ENCODE measurements at regions not wholly inside any gene's neighbourhood (a gene's known extent, or its start where the extent isn't known, plus 50 kb on each side); places are given as distances from the start of the nearest gene placed in this dataset.
A peak's percentile ranks its signal among the peaks of the same experiment; 100 is the strongest.

DNA sequence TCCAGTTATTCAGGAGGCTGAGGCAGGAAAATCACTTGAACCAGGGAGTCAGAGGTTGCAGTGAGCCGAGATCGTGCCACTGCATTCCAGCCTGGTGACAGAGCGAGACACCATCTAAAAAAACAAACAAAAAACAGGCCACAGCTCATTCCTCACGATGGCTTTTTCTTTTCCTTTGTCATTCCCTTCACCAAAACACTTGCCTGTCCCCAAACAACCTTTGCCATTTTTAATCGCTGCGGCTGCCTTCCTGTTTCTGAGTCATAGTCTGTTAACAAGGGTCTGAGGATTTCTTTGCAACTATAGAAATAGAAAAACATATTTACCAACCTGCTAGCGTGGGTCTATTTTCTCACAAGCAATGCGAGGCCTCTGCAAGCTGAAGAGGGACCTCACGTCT lies 123.0 kb upstream of the FSTL4 start:
- H3K4me3 ChIP-seq (ENCODE audit: low read length in 2 of 2), result no peak overlapping the region
- no peak overlapping the region for H4K91ac ChIP-seq (ENCODE audit: low read depth, low read length, poor library complexity)
- no peak overlapping the region for H3K23ac ChIP-seq (ENCODE audit: low read depth, low read length, poor library complexity)
- H4K8ac ChIP-seq (ENCODE audit: low read depth, low read length), result no peak overlapping the region
- H3K36me3 ChIP-seq (replicated peaks in 1 of 2; ENCODE audit: control insufficient read depth in 2 of 2, insufficient read depth in 2 of 2, low read length in 2 of 2), result no peaks in the 10 kb centered on the region
- no peak overlapping the region for H3K18ac ChIP-seq (ENCODE audit: low read length)
- H3K4me1 ChIP-seq (ENCODE audit: control insufficient read depth in 2 of 2, insufficient read depth in 1 of 2, low read depth in 1 of 2, low read length in 2 of 2), result no peaks in the 10 kb centered on the region
- H3K14ac ChIP-seq (ENCODE audit: low read length), result no peak overlapping the region
- no peak overlapping the region for H2AFZ ChIP-seq (ENCODE audit: low read length)
- no peaks in the 10 kb centered on the region for H3K9me3 ChIP-seq (replicated peaks in 1 of 2; ENCODE audit: control insufficient read depth in 2 of 2, insufficient read depth in 1 of 2, low read depth in 1 of 2, low read length in 2 of 2)
- H3K9ac ChIP-seq (ENCODE audit: low read depth, low read length, poor library complexity), result no peak overlapping the region
- no peak overlapping the region for H2AK5ac ChIP-seq (ENCODE audit: low read depth, low read length)
- no peak overlapping the region for H2BK120ac ChIP-seq (ENCODE audit: low read depth, low read length)
- H3K79me1 ChIP-seq (ENCODE audit: low read depth, low read length), result no peaks in the 10 kb centered on the region
- no peak overlapping the region for H3K4me2 ChIP-seq (ENCODE audit: insufficient read depth, low read length, poor library complexity, severe bottlenecking)
- DNase-seq (ENCODE audit: low spot score), result no peak
- H3K27ac ChIP-seq (replicated peaks; ENCODE audit: low read length), result no peak overlapping the region
- no peak overlapping the region for H2BK5ac ChIP-seq (ENCODE audit: low read length)
- no CpG with 5 or more reads among the region's 9 CpGs for WGBS, 2 donors (ENCODE audit: extremely low coverage in 2 of 2, insufficient read length in 2 of 2, insufficient replicate concordance in 1 of 2)
- no peak overlapping the region for H3K4ac ChIP-seq (ENCODE audit: low read length)
- no peak overlapping the region for H2BK15ac ChIP-seq (ENCODE audit: low read length)
- no peaks in the 10 kb centered on the region for H3K27me3 ChIP-seq (ENCODE audit: control insufficient read depth in 3 of 3, insufficient read depth in 3 of 3, low read depth in 1 of 3, low read length in 3 of 3)
- no peak overlapping the region for H2BK12ac ChIP-seq (ENCODE audit: low read length)

DNA sequence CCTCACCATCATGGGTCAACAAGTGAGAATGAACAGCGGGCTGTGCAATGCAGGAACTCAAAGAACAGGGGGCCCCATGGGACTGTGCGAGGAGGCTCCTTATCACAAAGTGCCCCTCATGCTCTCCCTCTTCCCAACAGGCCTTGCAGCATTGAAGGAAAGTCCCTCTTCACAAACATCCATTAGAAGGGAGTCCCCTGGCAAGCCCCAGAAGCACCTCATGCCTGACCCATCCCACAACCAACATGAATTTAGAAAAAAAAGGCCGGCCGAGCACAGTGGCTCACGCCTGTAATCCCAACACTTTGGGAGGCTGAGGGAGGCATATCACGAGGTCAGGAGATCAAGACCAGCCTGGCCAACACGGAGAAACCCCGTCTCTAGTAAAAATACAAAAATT lies 122.6 kb upstream of the FSTL4 start:
- H3K23ac ChIP-seq (ENCODE audit: low read depth, low read length, poor library complexity), result no peak overlapping the region
- no peak overlapping the region for H3K4me2 ChIP-seq (ENCODE audit: insufficient read depth, low read length, poor library complexity, severe bottlenecking)
- H2AFZ ChIP-seq (ENCODE audit: low read length), result no peak overlapping the region
- H2BK120ac ChIP-seq (ENCODE audit: low read depth, low read length), result no peak overlapping the region
- no peak overlapping the region for H2BK15ac ChIP-seq (ENCODE audit: low read length)
- H3K27me3 ChIP-seq (ENCODE audit: control insufficient read depth in 3 of 3, insufficient read depth in 3 of 3, low read depth in 1 of 3, low read length in 3 of 3), result no peaks in the 10 kb centered on the region
- no peaks in the 10 kb centered on the region for H3K9me3 ChIP-seq (replicated peaks in 1 of 2; ENCODE audit: control insufficient read depth in 2 of 2, insufficient read depth in 1 of 2, low read depth in 1 of 2, low read length in 2 of 2)
- H3K18ac ChIP-seq (ENCODE audit: low read length), result no peak overlapping the region
- H3K36me3 ChIP-seq (replicated peaks in 1 of 2; ENCODE audit: control insufficient read depth in 2 of 2, insufficient read depth in 2 of 2, low read length in 2 of 2), result no peaks in the 10 kb centered on the region
- H4K91ac ChIP-seq (ENCODE audit: low read depth, low read length, poor library complexity), result no peak overlapping the region
- no peak overlapping the region for H4K8ac ChIP-seq (ENCODE audit: low read depth, low read length)
- no CpG with 5 or more reads among the region's 8 CpGs for WGBS, 2 donors (ENCODE audit: extremely low coverage in 2 of 2, insufficient read length in 2 of 2, insufficient replicate concordance in 1 of 2)
- H3K27ac ChIP-seq (replicated peaks; ENCODE audit: low read length), result no peak overlapping the region
- H3K4me3 ChIP-seq (ENCODE audit: low read length in 2 of 2), result no peak overlapping the region
- no peak overlapping the region for H3K14ac ChIP-seq (ENCODE audit: low read length)
- H3K9ac ChIP-seq (ENCODE audit: low read depth, low read length, poor library complexity), result no peak overlapping the region
- no peaks in the 10 kb centered on the region for H3K4me1 ChIP-seq (ENCODE audit: control insufficient read depth in 2 of 2, insufficient read depth in 1 of 2, low read depth in 1 of 2, low read length in 2 of 2)
- no peak for DNase-seq (ENCODE audit: low spot score)
- H3K4ac ChIP-seq (ENCODE audit: low read length), result no peak overlapping the region
- no peak overlapping the region for H2BK5ac ChIP-seq (ENCODE audit: low read length)
- H3K79me1 ChIP-seq (ENCODE audit: low read depth, low read length), result no peaks in the 10 kb centered on the region
- H2AK5ac ChIP-seq (ENCODE audit: low read depth, low read length), result no peak overlapping the region
- no peak overlapping the region for H2BK12ac ChIP-seq (ENCODE audit: low read length)

DNA sequence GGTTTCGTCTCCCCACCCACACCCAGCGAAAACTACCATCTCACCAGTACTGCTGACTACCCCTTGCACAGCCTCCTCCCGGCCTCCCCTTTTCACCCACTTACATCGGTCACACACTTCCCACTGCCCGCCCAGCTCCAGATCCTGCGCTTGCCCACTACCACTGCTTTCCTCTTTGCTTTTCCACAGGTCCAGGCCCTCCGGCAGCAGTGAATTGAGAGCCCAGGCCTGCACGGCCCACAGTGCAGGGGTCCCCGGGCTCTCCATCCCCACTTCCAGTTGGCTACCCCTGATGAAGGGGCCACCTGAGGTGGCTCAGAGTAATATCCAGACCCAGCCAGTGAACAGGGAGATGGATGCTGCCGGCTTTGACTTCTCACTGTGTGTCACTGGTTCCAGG lies 120.2 kb upstream of the FSTL4 start:
- H2AK5ac ChIP-seq (ENCODE audit: low read depth, low read length), result no peak overlapping the region
- H2AFZ ChIP-seq (ENCODE audit: low read length), result no peak overlapping the region
- no peak overlapping the region for H3K27ac ChIP-seq (replicated peaks; ENCODE audit: low read length)
- no peaks in the 10 kb centered on the region for H3K36me3 ChIP-seq (replicated peaks in 1 of 2; ENCODE audit: control insufficient read depth in 2 of 2, insufficient read depth in 2 of 2, low read length in 2 of 2)
- WGBS, 2 donors (ENCODE audit: extremely low coverage in 2 of 2, insufficient read length in 2 of 2, insufficient replicate concordance in 1 of 2), result no CpG with 5 or more reads among the region's 10 CpGs
- H3K14ac ChIP-seq (ENCODE audit: low read length), result peak overlapping the region; percentile 10
- no peak overlapping the region for H4K8ac ChIP-seq (ENCODE audit: low read depth, low read length)
- H3K4ac ChIP-seq (ENCODE audit: low read length), result no peak overlapping the region
- H3K9ac ChIP-seq (ENCODE audit: low read depth, low read length, poor library complexity), result no peak overlapping the region
- no peak overlapping the region for H3K4me2 ChIP-seq (ENCODE audit: insufficient read depth, low read length, poor library complexity, severe bottlenecking)
- no peak overlapping the region for H4K91ac ChIP-seq (ENCODE audit: low read depth, low read length, poor library complexity)
- H2BK15ac ChIP-seq (ENCODE audit: low read length), result no peak overlapping the region
- no peak overlapping the region for H2BK5ac ChIP-seq (ENCODE audit: low read length)
- no peak overlapping the region for H3K23ac ChIP-seq (ENCODE audit: low read depth, low read length, poor library complexity)
- H2BK120ac ChIP-seq (ENCODE audit: low read depth, low read length), result no peak overlapping the region
- no peak for DNase-seq (ENCODE audit: low spot score)
- no peak overlapping the region for H2BK12ac ChIP-seq (ENCODE audit: low read length)
- no peaks in the 10 kb centered on the region for H3K9me3 ChIP-seq (replicated peaks in 1 of 2; ENCODE audit: control insufficient read depth in 2 of 2, insufficient read depth in 1 of 2, low read depth in 1 of 2, low read length in 2 of 2)
- H3K4me1 ChIP-seq (ENCODE audit: control insufficient read depth in 2 of 2, insufficient read depth in 1 of 2, low read depth in 1 of 2, low read length in 2 of 2), result no peaks in the 10 kb centered on the region
- no peak overlapping the region for H3K18ac ChIP-seq (ENCODE audit: low read length)
- no peaks in the 10 kb centered on the region for H3K27me3 ChIP-seq (ENCODE audit: control insufficient read depth in 3 of 3, insufficient read depth in 3 of 3, low read depth in 1 of 3, low read length in 3 of 3)
- no peak overlapping the region for H3K4me3 ChIP-seq (ENCODE audit: low read length in 2 of 2)
- H3K79me1 ChIP-seq (ENCODE audit: low read depth, low read length), result no peaks in the 10 kb centered on the region

DNA sequence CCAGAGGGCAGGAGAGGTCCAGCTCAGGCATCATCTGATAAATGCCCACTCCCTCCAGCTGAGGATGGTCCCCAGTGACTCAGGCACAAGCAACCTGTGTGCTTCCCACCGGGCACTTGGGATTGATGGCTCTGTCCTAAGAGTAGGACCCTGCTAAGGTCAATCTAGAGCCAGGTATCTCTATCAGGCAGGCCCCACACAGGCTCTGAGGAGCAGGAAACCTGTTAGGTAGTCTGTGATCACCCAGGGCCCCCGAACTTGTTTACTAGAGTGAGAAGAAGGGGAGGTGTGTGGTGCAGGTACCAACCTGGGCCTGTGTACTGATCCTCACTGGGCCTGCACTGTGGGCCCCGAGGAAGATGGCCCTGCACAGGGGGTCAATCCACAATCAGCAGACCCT lies 119.6 kb upstream of the FSTL4 start:
- Histone ChIP-seq H3K4me1 (ENCODE audit: control insufficient read depth in 2 of 2, insufficient read depth in 1 of 2, low read depth in 1 of 2, low read length in 2 of 2) (no peaks in the 10 kb centered on the region), H3K4ac (ENCODE audit: low read length) (no peak overlapping the region), H2AK5ac (ENCODE audit: low read depth, low read length) (no peak overlapping the region), H3K18ac (ENCODE audit: low read length) (no peak overlapping the region), H3K4me3 (ENCODE audit: low read length in 2 of 2) (no peak overlapping the region), H3K79me1 (ENCODE audit: low read depth, low read length) (no peaks in the 10 kb centered on the region), H3K27ac (replicated peaks; ENCODE audit: low read length) (no peak overlapping the region), H3K4me2 (ENCODE audit: insufficient read depth, low read length, poor library complexity, severe bottlenecking) (no peak overlapping the region), H3K36me3 (replicated peaks in 1 of 2; ENCODE audit: control insufficient read depth in 2 of 2, insufficient read depth in 2 of 2, low read length in 2 of 2) (no peaks in the 10 kb centered on the region), H2BK12ac (ENCODE audit: low read length) (no peak overlapping the region), H4K91ac (ENCODE audit: low read depth, low read length, poor library complexity) (no peak overlapping the region), H3K23ac (ENCODE audit: low read depth, low read length, poor library complexity) (no peak overlapping the region), H3K27me3 (ENCODE audit: control insufficient read depth in 3 of 3, insufficient read depth in 3 of 3, low read depth in 1 of 3, low read length in 3 of 3) (no peaks in the 10 kb centered on the region), H3K9me3 (replicated peaks in 1 of 2; ENCODE audit: control insufficient read depth in 2 of 2, insufficient read depth in 1 of 2, low read depth in 1 of 2, low read length in 2 of 2) (no peaks in the 10 kb centered on the region), H3K9ac (ENCODE audit: low read depth, low read length, poor library complexity) (no peak overlapping the region), H2BK120ac (ENCODE audit: low read depth, low read length) (no peak overlapping the region), H4K8ac (ENCODE audit: low read depth, low read length) (no peak overlapping the region), H3K14ac (ENCODE audit: low read length) (no peak overlapping the region), H2AFZ (ENCODE audit: low read length) (no peak overlapping the region), H2BK5ac (ENCODE audit: low read length) (no peak overlapping the region), H2BK15ac (ENCODE audit: low read length) (no peak overlapping the region)
- DNase-seq (ENCODE audit: low spot score), result no peak
- no CpG with 5 or more reads among the region's 3 CpGs for WGBS, 2 donors (ENCODE audit: extremely low coverage in 2 of 2, insufficient read length in 2 of 2, insufficient replicate concordance in 1 of 2)
